Transverse colon (tissue), 3 donors: ENCODE measurements at regions not wholly inside any gene's neighbourhood (a gene's known extent, or its start where the extent isn't known, plus 50 kb on each side); places are given as distances from the start of the nearest gene placed in this dataset.

ENCODE experiments used
- CTCF ChIP-seq, 5 experiments: fragments of 200-600 bp in 3 of 5; fragments of 450-650 bp in 2 of 5; sonication (generic) in 3 of 5; IDR thresholded peaks; 1 replicate in 2 of 5; 2 replicates in 3 of 5; pipeline ENCODE4 v1.5.1; 2016 to 2017; ENCODE audit warnings: antibody characterized with exemption in 5 of 5, inconsistent platforms in 3 of 5, mild to moderate bottlenecking in 2 of 5, moderate library complexity in 1 of 5
- EP300 ChIP-seq: sonication (generic); formaldehyde crosslinking; IDR thresholded peaks from one replicate; pipeline ENCODE4 v1.6.1; 2017; ENCODE audit warnings: antibody characterized with exemption, low read depth
- POLR2A ChIP-seq: fragments of 450-650 bp; IDR thresholded peaks from one replicate; pipeline ENCODE4 v1.6.1; 2016; ENCODE audit warnings: antibody characterized with exemption, mild to moderate bottlenecking, moderate library complexity

GRCh38 chr2:177335917-177336450, 56.6 kb upstream of the AGPS start:
- no peak for TF ChIP-seq CTCF (IDR thresholded peaks at IDR 0.05)
- TF ChIP-seq POLR2A: no peak
- TF ChIP-seq EP300: no peak
